GM18508 (cell line): ENCODE measurements at regions not wholly inside any gene's neighbourhood (a gene's known extent, or its start where the extent isn't known, plus 50 kb on each side); places are given as distances from the start of the nearest gene placed in this dataset.

Source experiments
- ATAC-seq: cut with Tn5 transposase; IDR thresholded peaks from one replicate; pipeline ENCODE4 v1.9.1; 2021; ENCODE audit warnings: moderate number of reproducible peaks; ENCODE audit not compliant: insufficient read depth, unreplicated experiment

- no peak for ATAC-seq
These were observed 57.5 kb upstream of the TMEM178A start for GRCh38 chr2:39608263-39608575.

- ATAC-seq, result no peak
These were observed 56.9 kb upstream of the TMEM178A start for GRCh38 chr2:39608686-39609441.

- ATAC-seq, result no peak
These were observed 55.8 kb upstream of the TMEM178A start for GRCh38 chr2:39609917-39610316.

- no peak for ATAC-seq
These were observed 50.0 kb upstream of the TMEM178A start for GRCh38 chr2:39615675-39616074.
